ENCODE measurements at regions not wholly inside any gene's neighbourhood (a gene's known extent, or its start where the extent isn't known, plus 50 kb on each side); places are given as distances from the start of the nearest gene placed in this dataset.

GRCh38 chr4:53816561-53816960 is 225.3 kb upstream of the LNX1 start:
- DNase-seq (ENCODE audit: low read depth, low spot score) = no peak

- no peak for DNase-seq (ENCODE audit: low read depth, low spot score)
These were observed 224.0 kb upstream of the LNX1 start for GRCh38 chr4:53815281-53815680.

- DNase-seq (ENCODE audit: low read depth, low spot score) = no peak
These were observed 222.7 kb upstream of the LNX1 start for GRCh38 chr4:53813998-53814397.

DNA sequence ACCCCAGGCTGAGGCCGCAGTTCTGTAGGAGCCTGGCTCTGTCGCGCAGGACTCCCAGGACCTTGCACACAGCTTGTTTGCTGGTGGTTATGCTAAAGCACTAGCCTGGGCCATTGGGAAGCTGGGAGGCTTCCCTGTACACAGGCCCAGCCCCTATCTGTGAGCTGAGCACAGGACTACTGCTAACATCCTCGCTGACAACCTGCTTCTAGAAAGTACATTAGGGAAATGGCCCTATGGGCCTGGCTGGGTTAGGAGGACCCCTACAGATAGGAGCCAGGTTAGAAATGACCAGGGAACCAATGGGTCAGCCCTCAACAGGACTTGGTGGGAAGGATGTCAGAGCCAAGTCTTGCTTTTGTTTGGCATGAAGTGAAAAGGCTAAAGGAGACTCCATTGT is 219.4 kb upstream of the LNX1 start:
- DNase-seq (ENCODE audit: low read depth, low spot score) = no peak

GRCh38 chr4:53809816-53810215 is 218.5 kb upstream of the LNX1 start:
- DNase-seq (ENCODE audit: low read depth, low spot score) = no peak

DNA sequence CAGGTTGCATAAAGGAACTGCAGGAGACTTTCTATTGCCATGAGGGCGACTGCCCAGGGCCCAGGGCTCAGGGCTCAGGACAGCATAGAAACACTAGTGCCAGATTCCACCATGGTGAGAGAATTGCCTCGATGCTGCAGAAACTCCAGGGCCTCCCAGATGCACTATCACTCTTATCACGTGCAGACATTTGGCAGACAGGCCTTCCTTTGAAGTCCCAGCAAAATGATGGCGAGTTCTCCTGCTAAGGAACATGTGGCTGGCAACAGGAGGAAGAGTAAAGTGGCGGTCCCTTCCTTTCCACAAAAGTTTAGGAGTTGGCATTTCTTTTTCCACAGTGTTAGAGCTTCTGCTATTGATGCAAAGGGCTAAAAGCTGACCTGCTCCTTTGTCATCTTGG is 214.0 kb upstream of the LNX1 start:
- DNase-seq (ENCODE audit: low read depth, low spot score) = no peak

- no peak for DNase-seq (ENCODE audit: low read depth, low spot score)
These were observed 213.4 kb upstream of the LNX1 start for GRCh38 chr4:53804719-53805118.

GRCh38 chr4:53802500-53802899 is 211.2 kb upstream of the LNX1 start:
- DNase-seq (ENCODE audit: low read depth, low spot score) = no peak

GRCh38 chr4:53801373-53801772 is 210.1 kb upstream of the LNX1 start:
- no peak for DNase-seq (ENCODE audit: low read depth, low spot score)

DNA sequence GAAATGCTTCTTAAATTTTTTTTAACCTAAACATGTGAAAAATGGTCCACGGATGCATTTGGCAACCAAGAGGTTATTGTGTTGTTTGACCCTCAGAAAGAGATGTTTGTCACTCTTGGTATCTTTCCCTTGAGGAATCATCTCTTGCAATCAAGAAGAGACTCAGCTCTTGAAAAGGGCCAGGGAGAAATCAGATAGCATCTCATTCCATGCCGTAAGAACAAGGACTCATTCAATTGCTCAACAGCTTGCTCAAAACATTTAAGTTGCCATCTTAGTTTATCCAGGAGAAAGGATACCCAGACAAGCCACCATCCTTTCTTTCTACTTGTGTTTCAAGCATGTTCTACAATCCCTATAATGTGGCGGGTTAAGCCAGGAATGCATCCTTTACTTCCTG is 209.5 kb upstream of the LNX1 start:
- no peak for DNase-seq (ENCODE audit: low read depth, low spot score)

DNA sequence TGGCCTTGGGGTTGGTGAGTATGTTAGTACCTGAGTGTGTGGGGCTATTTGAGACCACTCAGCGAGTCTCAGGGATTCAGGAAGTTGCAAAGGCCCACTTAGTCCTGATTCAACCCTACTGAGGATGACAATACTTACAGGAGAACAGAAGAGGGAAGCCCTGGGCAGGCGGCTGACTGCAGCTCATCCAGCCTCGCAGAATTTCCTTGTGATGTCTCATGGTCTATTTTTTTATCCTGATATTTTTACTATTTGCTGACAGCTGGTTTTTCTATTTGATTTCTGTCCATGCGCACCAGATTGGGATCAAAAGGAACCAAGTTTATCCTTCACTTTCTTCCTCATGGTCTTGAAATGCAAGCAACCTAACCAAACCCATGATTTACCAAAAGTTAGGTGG is 201.8 kb upstream of the LNX1 start:
- DNase-seq (ENCODE audit: low read depth, low spot score) = no peak

DNA sequence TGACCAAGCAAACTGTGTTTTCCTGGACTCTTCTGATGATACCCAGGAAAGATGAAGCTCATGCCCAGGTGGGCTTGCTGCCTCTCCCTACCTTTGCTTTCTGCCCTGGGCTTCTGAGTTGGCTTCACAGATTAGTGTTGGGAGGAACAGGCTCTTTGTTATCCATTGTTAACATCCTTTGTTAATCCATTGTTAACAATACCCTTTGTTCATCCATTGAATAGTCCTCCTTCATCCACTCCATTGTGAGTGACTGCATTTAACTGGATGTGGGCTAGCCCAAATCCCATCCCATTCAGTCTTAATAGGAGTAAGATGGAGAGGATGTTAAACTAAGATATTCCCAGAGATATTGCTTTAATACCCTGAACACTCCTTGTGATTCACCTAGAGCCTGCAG is 199.0 kb upstream of the LNX1 start:
- no peak for DNase-seq (ENCODE audit: low read depth, low spot score)

DNA sequence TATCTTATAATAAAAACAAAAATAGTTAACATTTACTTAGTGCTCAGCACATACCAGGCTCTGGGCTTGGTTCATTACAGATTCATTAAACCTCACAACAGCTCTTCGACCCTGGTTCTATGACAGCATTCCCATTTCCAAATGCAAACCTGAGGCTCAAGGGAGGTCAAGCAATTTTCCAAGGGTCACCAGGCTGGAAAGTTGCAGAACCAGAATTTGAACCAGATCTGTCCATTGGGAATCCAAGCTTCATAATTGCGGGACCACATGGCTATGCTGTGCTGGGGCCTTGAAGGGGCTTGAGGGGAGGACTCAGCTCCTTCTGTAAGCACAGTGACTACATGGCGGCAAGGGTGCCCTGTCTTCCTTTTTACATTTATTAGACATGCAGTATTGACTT is 197.3 kb upstream of the LNX1 start:
- no peak for DNase-seq (ENCODE audit: low read depth, low spot score)

GRCh38 chr4:53788011-53788410 is 196.7 kb upstream of the LNX1 start:
- no peak for DNase-seq (ENCODE audit: low read depth, low spot score)

- DNase-seq (ENCODE audit: low read depth, low spot score) = no peak
These were observed 195.3 kb upstream of the LNX1 start for GRCh38 chr4:53786632-53787031.

GRCh38 chr4:53785996-53786395 is 194.7 kb upstream of the LNX1 start:
- no peak for DNase-seq (ENCODE audit: low read depth, low spot score)

DNA sequence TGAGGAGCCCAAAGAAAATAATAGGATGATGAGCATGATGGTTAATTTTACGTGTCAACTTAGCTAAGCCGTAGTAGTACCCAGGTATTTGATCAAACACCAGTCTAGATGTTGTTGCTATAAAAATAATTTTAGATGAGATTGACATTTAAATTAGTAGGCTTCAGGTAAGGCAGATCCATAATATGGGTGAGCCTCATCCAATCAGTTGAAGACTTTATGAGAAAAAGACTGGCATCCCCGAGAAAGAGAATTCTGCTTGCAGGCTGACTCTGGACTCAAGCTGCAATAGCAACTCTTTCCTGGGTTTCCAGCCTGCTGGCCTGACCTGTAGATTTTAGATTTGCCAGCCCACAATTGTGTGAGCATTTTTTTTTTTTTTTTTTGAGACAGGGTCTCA is 192.8 kb upstream of the LNX1 start:
- DNase-seq (ENCODE audit: low read depth, low spot score) = no peak

DNA sequence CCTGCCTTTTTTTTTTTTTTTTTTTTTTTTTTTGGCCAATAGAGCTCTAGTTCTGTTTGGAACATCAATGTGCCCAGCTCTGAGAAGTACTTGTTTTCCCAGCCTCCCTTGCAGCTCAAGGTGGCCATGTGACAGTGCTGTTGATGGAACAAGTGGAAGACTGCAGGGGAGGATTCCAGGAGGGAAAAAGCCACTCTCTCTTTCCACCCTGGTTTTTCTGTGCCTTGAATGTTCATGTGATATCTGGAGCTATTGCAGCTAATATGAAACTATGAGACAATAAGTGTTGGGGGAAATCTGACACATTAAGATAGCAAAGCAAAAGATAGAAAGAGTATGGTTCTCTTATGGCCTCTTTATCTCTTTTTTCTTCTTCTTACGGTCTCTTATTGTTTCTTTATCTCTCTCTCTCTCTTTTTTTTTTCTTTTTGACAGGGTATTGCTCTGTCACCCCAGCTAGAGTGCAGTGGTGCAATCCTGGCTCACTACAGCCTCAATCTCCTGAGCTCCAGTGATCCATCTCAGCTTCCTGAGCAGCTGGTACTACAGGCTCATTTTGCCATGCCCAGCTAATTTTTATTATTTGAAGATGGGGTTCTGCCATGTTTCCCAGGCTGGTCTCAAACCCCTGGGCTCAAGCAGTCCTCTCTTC is 192.0 kb upstream of the LNX1 start:
- no peak for DNase-seq (ENCODE audit: low read depth, low spot score)

GRCh38 chr4:53782458-53782845 is 191.2 kb upstream of the LNX1 start:
- DNase-seq (ENCODE audit: low read depth, low spot score) = no peak

- no peak for DNase-seq (ENCODE audit: low read depth, low spot score)
These were observed 190.6 kb upstream of the LNX1 start for GRCh38 chr4:53781629-53782457.

- DNase-seq (ENCODE audit: low read depth, low spot score) = no peak
These were observed 189.6 kb upstream of the LNX1 start for GRCh38 chr4:53780736-53781400.

- no peak for DNase-seq (ENCODE audit: low read depth, low spot score)
These were observed 187.7 kb upstream of the LNX1 start for GRCh38 chr4:53779025-53779424.

DNA sequence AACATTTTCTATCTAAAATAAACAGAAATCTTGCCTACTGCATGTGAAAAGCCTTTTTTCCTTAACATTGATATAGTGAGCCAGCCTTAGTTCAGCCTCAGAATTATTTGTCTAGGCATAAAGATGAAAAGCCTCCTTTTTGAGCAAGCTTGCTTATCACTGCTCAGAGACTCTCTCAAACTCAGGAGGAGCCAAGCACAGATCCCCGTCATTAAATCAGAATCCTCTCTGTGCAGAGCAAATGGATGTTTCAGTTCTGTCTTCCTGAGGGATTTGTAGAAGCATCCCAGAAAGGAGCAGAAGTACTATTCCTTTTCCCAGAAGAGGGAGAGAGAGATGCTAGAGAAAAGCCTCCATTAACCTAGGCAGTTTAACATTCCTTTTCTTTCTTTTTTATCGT is 186.9 kb upstream of the LNX1 start:
- DNase-seq (ENCODE audit: low read depth, low spot score) = no peak

Data from smooth muscle cell of the brain vasculature (primary cell).